Fibroblast of lung (primary cell): ENCODE measurements at regions not wholly inside any gene's neighbourhood (a gene's known extent, or its start where the extent isn't known, plus 50 kb on each side); places are given as distances from the start of the nearest gene placed in this dataset.

ENCODE experiments used
- EZH2 ChIP-seq: IDR thresholded peaks from 2 replicates; pipeline ENCODE4 v1.5.1; 2012; ENCODE audit warnings: low read length, control low read depth, mild to moderate bottlenecking; ENCODE audit errors: missing control alignments
- TF ChIP-seq, protein P1 (sequence below), 2 donors: IDR thresholded peaks in 1 of 2; conservative IDR thresholded peaks in 1 of 2; 1 replicate in 1 of 2; 2 replicates in 1 of 2; pipeline ENCODE4 v1.5.1; 2011 to 2012; ENCODE audit warnings: low read length in 2 of 2, control low read depth in 1 of 2, inconsistent platforms in 1 of 2, low read depth in 1 of 2, mild to moderate bottlenecking in 1 of 2

DNA sequence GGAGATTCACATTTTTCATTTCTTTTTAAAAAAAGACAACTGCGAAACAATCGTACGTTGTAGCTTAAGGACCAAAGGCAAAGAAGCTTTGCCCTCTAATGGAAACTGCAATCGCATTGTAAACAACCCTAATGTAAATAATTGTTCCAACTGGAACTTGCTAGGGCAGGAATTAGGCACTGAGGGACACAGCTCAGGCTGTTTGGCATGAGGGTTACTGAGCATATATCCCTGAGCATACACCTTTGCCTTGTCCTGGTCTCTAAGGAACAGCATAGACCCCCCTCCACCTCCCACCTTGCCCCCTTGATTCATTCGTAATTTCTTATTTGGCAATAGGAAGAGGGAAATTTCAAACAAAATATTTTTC, 396.4 kb downstream of the LNPK start:
- TF ChIP-seq, protein P1, sequence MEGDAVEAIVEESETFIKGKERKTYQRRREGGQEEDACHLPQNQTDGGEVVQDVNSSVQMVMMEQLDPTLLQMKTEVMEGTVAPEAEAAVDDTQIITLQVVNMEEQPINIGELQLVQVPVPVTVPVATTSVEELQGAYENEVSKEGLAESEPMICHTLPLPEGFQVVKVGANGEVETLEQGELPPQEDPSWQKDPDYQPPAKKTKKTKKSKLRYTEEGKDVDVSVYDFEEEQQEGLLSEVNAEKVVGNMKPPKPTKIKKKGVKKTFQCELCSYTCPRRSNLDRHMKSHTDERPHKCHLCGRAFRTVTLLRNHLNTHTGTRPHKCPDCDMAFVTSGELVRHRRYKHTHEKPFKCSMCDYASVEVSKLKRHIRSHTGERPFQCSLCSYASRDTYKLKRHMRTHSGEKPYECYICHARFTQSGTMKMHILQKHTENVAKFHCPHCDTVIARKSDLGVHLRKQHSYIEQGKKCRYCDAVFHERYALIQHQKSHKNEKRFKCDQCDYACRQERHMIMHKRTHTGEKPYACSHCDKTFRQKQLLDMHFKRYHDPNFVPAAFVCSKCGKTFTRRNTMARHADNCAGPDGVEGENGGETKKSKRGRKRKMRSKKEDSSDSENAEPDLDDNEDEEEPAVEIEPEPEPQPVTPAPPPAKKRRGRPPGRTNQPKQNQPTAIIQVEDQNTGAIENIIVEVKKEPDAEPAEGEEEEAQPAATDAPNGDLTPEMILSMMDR (conservative IDR thresholded peaks at IDR 0.05 in 1 of 2, IDR thresholded peaks at IDR 0.05 in 1 of 2; ENCODE audit: low read depth in 1 of 2, low read length in 2 of 2), result no peak
- no peak for TF ChIP-seq EZH2
